SK-N-DZ (cell line): ENCODE measurements at regions not wholly inside any gene's neighbourhood (a gene's known extent, or its start where the extent isn't known, plus 50 kb on each side); places are given as distances from the start of the nearest gene placed in this dataset.
"Not testable (repeated sequence)": the region's sequence is repeated elsewhere in the genome, so short reads cannot be mapped to it uniquely, and the experiment has no call there.

ENCODE experiments used
- DNase-seq: peaks from one replicate; pipeline ENCODE4 v3.0.0-alpha.2; 2015; ENCODE audit warnings: low spot score

- DNase-seq = no peak
Observed at GRCh38 chr14:22105006-22105623, 431.5 kb upstream of the OR4E1 start.

DNA sequence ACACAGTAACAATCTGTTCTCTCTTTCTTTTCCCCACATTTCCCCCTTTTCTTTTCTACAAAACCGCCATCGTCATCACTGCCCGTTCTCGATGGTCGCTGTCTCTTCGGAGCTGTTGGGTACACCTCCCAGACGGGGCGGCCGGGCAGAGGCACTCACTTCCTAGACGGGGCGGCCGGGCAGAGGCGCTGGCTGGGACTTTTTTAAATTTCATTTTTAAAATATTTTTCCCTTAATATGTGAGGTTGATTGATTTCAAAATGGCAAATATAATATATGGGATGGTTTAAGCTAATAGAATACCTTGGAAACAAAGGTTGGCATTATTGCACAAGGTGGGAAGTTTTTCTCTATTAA, 427.1 kb upstream of the OR4E1 start:
- DNase-seq = not testable (repeated sequence)

GRCh38 chr14:22099942-22100763, 426.5 kb upstream of the OR4E1 start:
- peak; percentile 21 for DNase-seq

DNA sequence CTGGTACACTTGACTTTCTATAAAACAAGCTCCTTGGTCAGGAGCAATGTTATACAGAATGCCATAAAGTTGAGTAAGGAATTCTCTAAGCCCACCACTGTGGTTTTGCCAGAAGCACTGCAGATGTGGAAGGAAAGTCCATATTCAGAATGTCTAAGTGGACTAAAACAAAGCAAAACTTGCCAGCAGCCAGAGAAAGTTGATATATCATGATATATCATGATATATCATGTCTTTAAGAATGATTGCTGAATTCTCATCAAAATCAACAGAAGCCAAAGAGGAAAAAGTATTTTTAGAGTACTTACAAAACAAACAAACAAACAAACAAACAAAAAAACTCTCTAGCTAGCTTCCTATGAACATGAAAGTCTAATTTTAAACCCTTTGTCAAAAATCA, 424.8 kb upstream of the OR4E1 start:
- DNase-seq = no peak

- no peak for DNase-seq
Observed at GRCh38 chr14:22097586-22098292, 424.1 kb upstream of the OR4E1 start.

DNA sequence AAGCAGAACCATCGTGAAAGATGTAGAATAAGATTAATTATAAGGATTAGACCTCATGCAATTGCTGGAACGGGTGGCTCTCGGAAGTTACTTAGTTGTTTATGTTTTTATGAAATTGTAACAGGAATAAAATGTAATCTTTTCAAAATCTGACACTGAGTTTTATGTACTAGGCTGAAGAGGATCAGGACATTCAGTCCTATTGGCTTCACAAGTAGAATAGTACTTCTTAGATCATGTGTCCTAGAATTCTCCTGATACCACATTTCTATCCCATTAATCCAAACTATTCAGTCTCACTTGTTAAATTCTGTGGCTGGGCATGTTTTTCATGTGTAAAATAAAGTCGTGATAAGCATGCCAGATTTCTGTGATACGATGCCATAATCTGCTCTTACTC, 423.5 kb upstream of the OR4E1 start:
- no peak for DNase-seq

DNA sequence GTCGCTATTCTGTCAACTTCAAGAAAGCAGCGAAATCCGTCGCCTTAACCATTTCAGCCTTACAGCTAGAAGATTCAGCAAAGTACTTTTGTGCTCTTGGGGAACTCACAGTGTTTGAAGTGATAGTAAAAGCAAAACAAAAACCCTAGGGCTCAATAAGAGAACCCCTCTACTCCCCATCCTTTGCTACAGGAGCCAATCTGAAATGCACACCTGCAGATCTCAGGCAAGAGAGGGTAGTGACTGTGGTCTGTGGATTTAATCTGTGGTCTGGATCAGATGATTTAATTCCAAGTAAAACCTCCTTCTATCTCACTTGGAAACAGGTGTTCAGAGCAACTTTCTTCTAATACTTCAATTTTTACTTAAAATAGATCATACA, 422.9 kb upstream of the OR4E1 start:
- DNase-seq = no peak

DNA sequence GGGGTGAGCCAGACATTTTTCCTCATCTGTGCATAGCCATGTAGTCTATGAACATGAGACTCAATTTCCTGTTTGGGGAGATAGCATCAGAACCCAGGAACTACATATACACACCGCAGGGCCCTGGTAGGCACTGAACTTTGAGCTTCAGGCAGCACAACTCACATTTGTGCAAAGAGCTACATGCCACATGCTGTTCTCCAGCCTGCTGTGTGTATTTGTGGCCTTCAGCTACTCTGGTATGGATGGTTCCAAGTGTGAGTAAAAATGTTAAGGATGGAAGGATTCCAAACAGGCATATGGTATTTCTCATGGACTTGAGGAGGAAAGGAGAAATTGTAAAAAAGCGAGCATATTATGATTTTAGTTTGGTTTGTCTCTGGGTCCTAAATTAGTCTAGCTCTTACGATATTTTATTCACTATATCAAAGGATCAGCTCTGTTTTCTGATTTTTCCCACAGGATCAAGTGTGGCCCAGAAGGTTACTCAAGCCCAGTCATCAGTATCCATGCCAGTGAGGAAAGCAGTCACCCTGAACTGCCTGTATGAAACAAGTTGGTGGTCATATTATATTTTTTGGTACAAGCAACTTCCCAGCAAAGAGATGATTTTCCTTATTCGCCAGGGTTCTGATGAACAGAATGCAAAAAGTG, 422.4 kb upstream of the OR4E1 start:
- no peak for DNase-seq

DNA sequence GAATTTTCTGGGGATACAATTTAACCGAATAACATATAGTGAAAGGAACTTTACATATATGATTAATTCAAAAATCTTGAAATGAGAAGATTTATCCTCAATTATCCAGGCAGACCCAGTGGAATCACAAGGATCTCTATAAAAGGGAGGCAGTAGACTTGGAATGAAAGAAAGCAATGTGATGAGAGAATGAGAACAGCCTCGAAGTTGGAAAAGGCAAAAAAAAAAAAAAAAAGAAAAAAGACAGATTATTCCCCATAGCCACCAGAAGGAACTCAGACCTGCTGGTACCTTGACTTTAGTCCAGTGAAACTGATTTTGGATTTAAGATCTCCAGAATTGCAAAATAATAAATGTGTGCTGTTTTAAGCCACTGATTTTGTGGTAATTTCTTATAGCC, 416.3 kb upstream of the OR4E1 start:
- no peak for DNase-seq

GRCh38 chr14:22088614-22089342, 415.2 kb upstream of the OR4E1 start:
- no peak for DNase-seq

GRCh38 chr14:22086131-22086530, 412.5 kb upstream of the OR4E1 start:
- no peak for DNase-seq

GRCh38 chr14:22084393-22085281, 411.0 kb upstream of the OR4E1 start:
- peak; percentile 34 for DNase-seq

GRCh38 chr14:22081337-22081736, 407.7 kb upstream of the OR4E1 start:
- no peak for DNase-seq

DNA sequence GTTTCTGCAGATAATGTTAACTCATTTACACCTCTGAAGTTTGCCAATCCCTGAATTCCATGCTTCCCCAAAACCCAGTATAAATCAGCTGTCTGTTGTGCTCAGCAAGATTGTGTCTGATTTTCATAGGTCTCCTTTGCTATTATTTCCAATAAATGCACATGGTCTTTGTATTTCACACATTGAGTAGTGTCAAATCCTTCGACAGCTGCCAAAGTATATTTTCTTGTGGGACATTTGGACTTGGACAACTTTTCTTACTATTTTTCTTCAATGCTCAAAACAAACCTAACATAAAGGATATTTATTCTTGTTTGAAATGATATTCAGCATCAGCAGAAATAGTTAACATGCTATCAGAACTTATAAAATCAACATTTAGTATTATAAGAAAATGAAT, 406.1 kb upstream of the OR4E1 start:
- no peak for DNase-seq

DNA sequence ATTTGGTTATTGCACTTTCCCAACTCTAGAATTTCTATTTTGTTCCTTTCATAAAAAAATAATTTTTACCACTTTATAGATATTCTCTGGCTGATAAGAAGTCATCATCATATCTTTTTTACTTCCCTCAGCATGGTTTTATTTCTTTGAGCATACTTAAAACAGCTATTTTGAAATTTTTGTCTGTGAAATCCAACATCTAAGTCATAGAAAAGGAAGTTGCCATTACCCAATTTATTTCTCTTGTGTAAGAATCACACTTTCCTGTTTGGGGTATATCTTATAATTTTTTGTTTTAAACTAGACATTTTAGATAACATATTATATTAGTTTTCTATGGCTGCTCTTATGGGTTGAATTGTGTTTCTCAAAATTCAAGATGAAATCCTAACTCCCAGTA, 400.2 kb upstream of the OR4E1 start:
- DNase-seq = no peak

DNA sequence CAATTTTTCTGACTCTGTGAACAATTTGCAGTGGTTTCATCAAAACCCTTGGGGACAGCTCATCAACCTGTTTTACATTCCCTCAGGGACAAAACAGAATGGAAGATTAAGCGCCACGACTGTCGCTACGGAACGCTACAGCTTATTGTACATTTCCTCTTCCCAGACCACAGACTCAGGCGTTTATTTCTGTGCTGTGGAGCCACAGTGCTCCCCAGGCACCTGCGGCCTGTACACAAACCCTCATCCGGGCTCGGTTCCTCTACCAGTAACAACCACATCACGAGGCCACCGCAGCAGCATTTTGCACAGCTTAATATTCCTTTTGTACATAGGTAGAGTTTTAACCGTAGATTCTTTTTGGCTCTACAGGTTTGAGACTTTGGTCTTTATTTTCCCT, 397.4 kb upstream of the OR4E1 start:
- no peak for DNase-seq

DNA sequence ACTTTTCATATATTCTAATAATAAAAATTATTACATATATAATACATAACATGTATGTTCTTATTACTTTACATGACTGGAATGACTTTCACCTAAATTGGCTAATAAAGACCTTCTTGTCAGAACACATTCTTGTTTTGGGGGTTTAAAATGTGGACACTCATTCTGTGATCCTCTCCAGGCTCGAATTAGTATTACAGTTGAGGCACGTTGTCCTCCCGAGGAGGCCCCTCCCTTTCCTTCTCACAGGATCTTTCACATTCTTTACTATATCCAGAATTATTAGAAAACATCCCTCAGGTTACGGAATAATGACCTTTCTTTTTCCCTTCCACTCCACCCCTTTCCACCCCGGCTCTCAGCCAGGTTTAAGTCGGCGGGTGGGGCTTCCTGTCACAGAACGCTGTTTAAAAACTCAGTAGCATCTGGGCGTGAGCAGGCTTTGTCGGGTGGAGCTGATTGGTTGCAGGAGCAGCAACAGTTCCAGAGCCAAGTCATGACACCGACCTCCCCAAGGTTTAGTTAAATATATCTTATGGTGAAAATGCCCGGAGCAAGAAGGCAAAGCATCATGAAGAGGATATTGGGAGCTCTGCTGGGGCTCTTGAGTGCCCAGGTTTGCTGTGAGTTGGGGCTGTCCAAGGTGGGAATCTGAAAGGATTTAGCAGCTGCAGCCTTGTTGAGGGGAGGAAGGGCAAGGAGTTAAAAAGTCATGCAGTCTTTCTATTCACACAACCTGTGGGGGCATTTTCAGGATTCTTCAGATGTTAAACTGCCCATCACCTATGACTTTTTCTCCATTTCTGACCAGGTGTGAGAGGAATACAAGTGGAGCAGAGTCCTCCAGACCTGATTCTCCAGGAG, 396.7 kb upstream of the OR4E1 start:
- no peak for DNase-seq

GRCh38 chr14:22065347-22065746, 391.7 kb upstream of the OR4E1 start:
- DNase-seq = no peak

DNA sequence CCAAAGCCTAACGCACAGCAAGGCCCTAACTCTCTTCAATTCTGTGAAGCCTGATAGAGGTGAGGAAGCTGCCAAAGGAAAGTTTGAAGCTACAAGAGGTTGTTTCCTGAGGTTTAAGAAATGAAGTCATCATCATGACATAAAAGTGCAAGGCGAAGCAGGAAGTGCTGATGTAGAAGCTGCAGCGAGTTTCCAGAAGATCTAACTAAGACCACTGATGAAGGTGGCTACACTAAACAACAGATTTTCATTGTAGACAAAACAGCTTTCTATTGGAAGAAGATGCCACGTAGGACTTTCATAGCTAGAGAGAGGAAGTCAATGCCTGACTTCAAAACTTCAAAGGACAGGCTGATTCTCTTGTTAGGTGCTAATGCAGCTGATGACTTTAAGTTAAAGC, 385.6 kb upstream of the OR4E1 start:
- DNase-seq = no peak

- no peak for DNase-seq
Observed at GRCh38 chr14:22052795-22053194, 379.2 kb upstream of the OR4E1 start.
